ENCODE measurements at regions not wholly inside any gene's neighbourhood (a gene's known extent, or its start where the extent isn't known, plus 50 kb on each side); places are given as distances from the start of the nearest gene placed in this dataset.
A peak's percentile ranks its signal among the peaks of the same experiment; 100 is the strongest.

DNA sequence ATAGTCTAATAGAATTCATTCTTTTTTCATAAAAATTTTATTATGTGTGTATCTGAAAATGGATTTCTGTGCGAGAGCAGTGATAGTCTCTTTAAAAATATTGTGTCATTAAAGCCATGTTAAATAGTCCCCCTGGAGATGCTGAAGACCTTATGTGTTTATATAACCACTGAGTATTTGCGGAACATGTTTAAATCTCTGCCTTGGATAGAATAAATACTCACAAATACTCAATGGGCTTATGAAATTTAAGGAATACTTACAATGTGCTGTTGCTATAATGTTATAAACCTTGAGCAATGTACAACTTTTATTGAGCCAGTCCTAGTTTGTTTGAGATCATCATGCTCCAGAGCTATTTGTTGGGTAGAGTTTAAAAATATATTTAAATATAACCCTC lies 226.0 kb downstream of the SNAPC1 start:
- Histone ChIP-seq H3K4me3 (ENCODE audit: low read length in 2 of 2) (no peak overlapping the region), H3K23ac (ENCODE audit: low read depth, low read length, poor library complexity) (no peak overlapping the region), H3K4me1 (ENCODE audit: control insufficient read depth in 2 of 2, insufficient read depth in 1 of 2, low read depth in 1 of 2, low read length in 2 of 2) (peaks cover 0 to 6% of the 10 kb centered on the region in 2 donors), H3K79me1 (ENCODE audit: low read depth, low read length) (no peaks in the 10 kb centered on the region), H2AFZ (ENCODE audit: low read length) (no peak overlapping the region), H2BK120ac (ENCODE audit: low read depth, low read length) (no peak overlapping the region), H3K36me3 (replicated peaks in 1 of 2; ENCODE audit: control insufficient read depth in 2 of 2, insufficient read depth in 2 of 2, low read length in 2 of 2) (no peaks in the 10 kb centered on the region), H4K91ac (ENCODE audit: low read depth, low read length, poor library complexity) (no peak overlapping the region), H2AK5ac (ENCODE audit: low read depth, low read length) (no peak overlapping the region), H2BK5ac (ENCODE audit: low read length) (no peak overlapping the region), H2BK15ac (ENCODE audit: low read length) (no peak overlapping the region), H3K4ac (ENCODE audit: low read length) (no peak overlapping the region), H3K9me3 (replicated peaks in 1 of 2; ENCODE audit: control insufficient read depth in 2 of 2, insufficient read depth in 1 of 2, low read depth in 1 of 2, low read length in 2 of 2) (no peaks in the 10 kb centered on the region), H3K4me2 (ENCODE audit: insufficient read depth, low read length, poor library complexity, severe bottlenecking) (no peak overlapping the region), H3K27me3 (ENCODE audit: control insufficient read depth in 3 of 3, insufficient read depth in 3 of 3, low read depth in 1 of 3, low read length in 3 of 3) (peaks cover 0 to 4% (median 0%) of the 10 kb centered on the region in 3 experiments), H3K9ac (ENCODE audit: low read depth, low read length, poor library complexity) (no peak overlapping the region), H3K14ac (ENCODE audit: low read length) (no peak overlapping the region), H4K8ac (ENCODE audit: low read depth, low read length) (no peak overlapping the region), H3K27ac (replicated peaks; ENCODE audit: low read length) (no peak overlapping the region), H2BK12ac (ENCODE audit: low read length) (no peak overlapping the region), H3K18ac (ENCODE audit: low read length) (no peak overlapping the region)
- DNase-seq (ENCODE audit: low spot score), result no peak
- no CpG with 5 or more reads among the region's 2 CpGs for WGBS, 2 donors (ENCODE audit: extremely low coverage in 2 of 2, insufficient read length in 2 of 2, insufficient replicate concordance in 1 of 2)

DNA sequence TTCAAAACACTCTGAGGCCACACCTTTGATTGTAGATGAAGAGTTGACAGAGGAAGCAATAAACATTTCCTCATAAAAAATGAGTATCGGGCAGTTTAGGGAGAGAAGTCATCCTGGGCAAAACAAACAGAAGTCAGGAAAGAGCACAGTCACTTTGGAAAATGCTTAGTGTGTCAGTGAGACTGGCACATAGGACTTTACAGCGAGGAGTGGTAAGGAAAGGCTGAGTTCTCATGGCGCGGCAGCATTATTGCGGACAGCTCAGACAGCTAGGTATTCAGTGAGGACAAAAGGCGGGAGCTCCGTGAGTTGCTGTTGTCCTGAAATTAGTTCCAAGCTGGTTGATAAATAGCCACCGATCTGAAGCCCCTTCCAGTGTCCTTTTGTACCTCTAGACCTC lies 229.9 kb downstream of the SNAPC1 start:
- no peak overlapping the region for H4K91ac ChIP-seq (ENCODE audit: low read depth, low read length, poor library complexity)
- no peak overlapping the region for H3K27ac ChIP-seq (replicated peaks; ENCODE audit: low read length)
- no peak overlapping the region for H2BK5ac ChIP-seq (ENCODE audit: low read length)
- no peak overlapping the region for H3K4ac ChIP-seq (ENCODE audit: low read length)
- no CpG with 5 or more reads among the region's 8 CpGs for WGBS, 2 donors (ENCODE audit: extremely low coverage in 2 of 2, insufficient read length in 2 of 2, insufficient replicate concordance in 1 of 2)
- H3K9ac ChIP-seq (ENCODE audit: low read depth, low read length, poor library complexity), result no peak overlapping the region
- no peak overlapping the region for H3K14ac ChIP-seq (ENCODE audit: low read length)
- H3K4me2 ChIP-seq (ENCODE audit: insufficient read depth, low read length, poor library complexity, severe bottlenecking), result no peak overlapping the region
- H3K4me3 ChIP-seq (ENCODE audit: low read length in 2 of 2), result no peak overlapping the region
- H3K79me1 ChIP-seq (ENCODE audit: low read depth, low read length), result no peaks in the 10 kb centered on the region
- peak; percentile 29 for DNase-seq (ENCODE audit: low spot score)
- H2AK5ac ChIP-seq (ENCODE audit: low read depth, low read length), result no peak overlapping the region
- H3K4me1 ChIP-seq (ENCODE audit: control insufficient read depth in 2 of 2, insufficient read depth in 1 of 2, low read depth in 1 of 2, low read length in 2 of 2), result peaks cover 0 to 6% of the 10 kb centered on the region in 2 donors
- peaks cover 0 to 4% (median 0%) of the 10 kb centered on the region in 3 experiments for H3K27me3 ChIP-seq (ENCODE audit: control insufficient read depth in 3 of 3, insufficient read depth in 3 of 3, low read depth in 1 of 3, low read length in 3 of 3)
- H2BK120ac ChIP-seq (ENCODE audit: low read depth, low read length), result no peak overlapping the region
- no peak overlapping the region for H2BK15ac ChIP-seq (ENCODE audit: low read length)
- H3K36me3 ChIP-seq (replicated peaks in 1 of 2; ENCODE audit: control insufficient read depth in 2 of 2, insufficient read depth in 2 of 2, low read length in 2 of 2), result no peaks in the 10 kb centered on the region
- H2BK12ac ChIP-seq (ENCODE audit: low read length), result no peak overlapping the region
- H3K23ac ChIP-seq (ENCODE audit: low read depth, low read length, poor library complexity), result no peak overlapping the region
- no peak overlapping the region for H4K8ac ChIP-seq (ENCODE audit: low read depth, low read length)
- H2AFZ ChIP-seq (ENCODE audit: low read length), result no peak overlapping the region
- no peak overlapping the region for H3K18ac ChIP-seq (ENCODE audit: low read length)
- H3K9me3 ChIP-seq (replicated peaks in 1 of 2; ENCODE audit: control insufficient read depth in 2 of 2, insufficient read depth in 1 of 2, low read depth in 1 of 2, low read length in 2 of 2), result no peaks in the 10 kb centered on the region

DNA sequence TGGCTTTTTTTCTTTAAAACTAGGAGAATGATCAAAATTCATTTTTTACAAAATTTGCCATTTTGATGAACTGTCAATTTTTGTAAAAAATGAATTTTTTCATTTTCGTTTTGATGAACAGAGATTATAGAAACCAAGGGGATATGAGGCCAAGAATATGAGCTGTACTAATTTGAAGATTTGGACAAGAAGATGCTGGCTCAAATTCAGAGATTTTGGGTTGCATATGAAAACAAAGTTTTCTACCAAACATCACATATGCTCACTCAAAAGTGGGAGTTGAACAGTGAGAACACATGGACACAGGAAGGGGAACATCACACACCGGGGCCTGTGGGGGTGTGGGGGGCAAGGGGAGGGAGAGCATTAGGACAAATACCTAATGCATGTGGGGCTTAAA lies 230.7 kb downstream of the SNAPC1 start:
- Histone ChIP-seq H3K4me3 (ENCODE audit: low read length in 2 of 2) (no peak overlapping the region), H3K9me3 (replicated peaks in 1 of 2; ENCODE audit: control insufficient read depth in 2 of 2, insufficient read depth in 1 of 2, low read depth in 1 of 2, low read length in 2 of 2) (no peaks in the 10 kb centered on the region), H2BK12ac (ENCODE audit: low read length) (no peak overlapping the region), H3K14ac (ENCODE audit: low read length) (no peak overlapping the region), H3K23ac (ENCODE audit: low read depth, low read length, poor library complexity) (no peak overlapping the region), H3K36me3 (replicated peaks in 1 of 2; ENCODE audit: control insufficient read depth in 2 of 2, insufficient read depth in 2 of 2, low read length in 2 of 2) (no peaks in the 10 kb centered on the region), H3K79me1 (ENCODE audit: low read depth, low read length) (no peaks in the 10 kb centered on the region), H3K18ac (ENCODE audit: low read length) (no peak overlapping the region), H2BK120ac (ENCODE audit: low read depth, low read length) (no peak overlapping the region), H4K8ac (ENCODE audit: low read depth, low read length) (no peak overlapping the region), H2AFZ (ENCODE audit: low read length) (no peak overlapping the region), H3K4ac (ENCODE audit: low read length) (no peak overlapping the region), H2AK5ac (ENCODE audit: low read depth, low read length) (no peak overlapping the region), H3K4me1 (ENCODE audit: control insufficient read depth in 2 of 2, insufficient read depth in 1 of 2, low read depth in 1 of 2, low read length in 2 of 2) (peaks cover 0 to 6% of the 10 kb centered on the region in 2 donors), H4K91ac (ENCODE audit: low read depth, low read length, poor library complexity) (no peak overlapping the region), H3K27me3 (ENCODE audit: control insufficient read depth in 3 of 3, insufficient read depth in 3 of 3, low read depth in 1 of 3, low read length in 3 of 3) (peaks cover 0 to 4% (median 0%) of the 10 kb centered on the region in 3 experiments), H2BK5ac (ENCODE audit: low read length) (no peak overlapping the region), H3K9ac (ENCODE audit: low read depth, low read length, poor library complexity) (no peak overlapping the region), H3K27ac (replicated peaks; ENCODE audit: low read length) (no peak overlapping the region), H2BK15ac (ENCODE audit: low read length) (no peak overlapping the region), H3K4me2 (ENCODE audit: insufficient read depth, low read length, poor library complexity, severe bottlenecking) (no peak overlapping the region)
- no CpG with 5 or more reads among the region's 2 CpGs for WGBS, 2 donors (ENCODE audit: extremely low coverage in 2 of 2, insufficient read length in 2 of 2, insufficient replicate concordance in 1 of 2)
- no peak for DNase-seq (ENCODE audit: low spot score)

DNA sequence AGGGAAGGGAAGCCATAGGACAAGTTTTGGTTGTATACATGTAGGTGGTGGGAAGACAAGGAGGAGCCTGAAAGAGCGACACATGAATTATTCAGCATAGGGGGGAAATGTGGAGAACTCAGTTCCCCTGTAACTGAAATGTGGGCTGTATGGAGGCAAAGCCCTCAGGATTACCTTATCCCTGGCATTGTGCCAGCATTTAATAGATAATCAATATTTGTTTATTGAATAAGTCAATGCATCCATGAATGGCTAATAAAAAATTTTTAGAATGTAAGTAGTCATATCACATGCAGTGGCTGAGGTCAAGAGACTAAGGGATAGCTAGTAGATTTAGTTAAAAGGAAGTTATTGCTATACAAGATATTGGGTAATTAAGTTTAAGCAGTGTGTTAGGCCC lies 232.4 kb downstream of the SNAPC1 start:
- Histone ChIP-seq H2AFZ (ENCODE audit: low read length) (no peak overlapping the region), H3K4me1 (ENCODE audit: control insufficient read depth in 2 of 2, insufficient read depth in 1 of 2, low read depth in 1 of 2, low read length in 2 of 2) (peaks cover 0 to 6% of the 10 kb centered on the region in 2 donors), H2AK5ac (ENCODE audit: low read depth, low read length) (no peak overlapping the region), H2BK120ac (ENCODE audit: low read depth, low read length) (no peak overlapping the region), H3K9me3 (replicated peaks in 1 of 2; ENCODE audit: control insufficient read depth in 2 of 2, insufficient read depth in 1 of 2, low read depth in 1 of 2, low read length in 2 of 2) (no peaks in the 10 kb centered on the region), H3K79me1 (ENCODE audit: low read depth, low read length) (no peaks in the 10 kb centered on the region), H3K23ac (ENCODE audit: low read depth, low read length, poor library complexity) (no peak overlapping the region), H3K27ac (replicated peaks; ENCODE audit: low read length) (no peak overlapping the region), H3K4me3 (ENCODE audit: low read length in 2 of 2) (no peak overlapping the region), H3K18ac (ENCODE audit: low read length) (no peak overlapping the region), H3K9ac (ENCODE audit: low read depth, low read length, poor library complexity) (no peak overlapping the region), H3K14ac (ENCODE audit: low read length) (no peak overlapping the region), H4K91ac (ENCODE audit: low read depth, low read length, poor library complexity) (no peak overlapping the region), H3K36me3 (replicated peaks in 1 of 2; ENCODE audit: control insufficient read depth in 2 of 2, insufficient read depth in 2 of 2, low read length in 2 of 2) (no peaks in the 10 kb centered on the region), H4K8ac (ENCODE audit: low read depth, low read length) (no peak overlapping the region), H3K27me3 (ENCODE audit: control insufficient read depth in 3 of 3, insufficient read depth in 3 of 3, low read depth in 1 of 3, low read length in 3 of 3) (peaks cover 0 to 4% (median 0%) of the 10 kb centered on the region in 3 experiments), H2BK5ac (ENCODE audit: low read length) (no peak overlapping the region), H3K4ac (ENCODE audit: low read length) (no peak overlapping the region), H2BK15ac (ENCODE audit: low read length) (no peak overlapping the region), H3K4me2 (ENCODE audit: insufficient read depth, low read length, poor library complexity, severe bottlenecking) (no peak overlapping the region), H2BK12ac (ENCODE audit: low read length) (no peak overlapping the region)
- DNase-seq (ENCODE audit: low spot score), result no peak
- no CpG with 5 or more reads among the region's 1 CpG for WGBS, 2 donors (ENCODE audit: extremely low coverage in 2 of 2, insufficient read length in 2 of 2, insufficient replicate concordance in 1 of 2)
